Stimulated activated CD8-positive, alpha-beta memory T cell treated with anti-CD3 and anti-CD28 coated beads, Interleukin-7, amount 100 ng/mL, for 48 hours (primary cell): ENCODE measurements at regions not wholly inside any gene's neighbourhood (a gene's known extent, or its start where the extent isn't known, plus 50 kb on each side); places are given as distances from the start of the nearest gene placed in this dataset.
"Not testable (repeated sequence)": the region's sequence is repeated elsewhere in the genome, so short reads cannot be mapped to it uniquely, and the experiment has no call there.

ENCODE experiments used
- DNase-seq, 2 donors: peaks; one replicate each; pipeline ENCODE4 v3.0.0-alpha.2; 2020; ENCODE audit warnings: low read depth in 1 of 2; ENCODE audit errors: extremely low read depth in 1 of 2

DNA sequence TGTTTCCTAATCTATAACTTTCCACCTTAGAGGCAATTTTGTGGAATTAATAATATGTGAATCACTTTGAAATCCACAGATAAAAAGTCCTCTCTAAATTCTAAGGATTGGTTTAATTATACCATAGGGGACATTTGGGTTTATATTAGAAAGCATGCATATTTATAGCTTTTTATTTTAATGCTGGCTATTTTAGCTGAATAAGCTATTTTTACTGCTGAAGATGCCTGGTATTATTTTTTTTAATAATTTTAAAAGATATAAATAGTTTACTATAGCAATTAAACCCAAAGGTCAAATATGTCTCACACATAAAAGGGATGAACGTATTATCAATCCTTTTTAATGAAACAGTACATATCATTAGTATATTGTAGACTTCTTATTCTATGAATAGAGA lies 415.4 kb downstream of the MAGEB5 start:
- DNase-seq, result no peak

DNA sequence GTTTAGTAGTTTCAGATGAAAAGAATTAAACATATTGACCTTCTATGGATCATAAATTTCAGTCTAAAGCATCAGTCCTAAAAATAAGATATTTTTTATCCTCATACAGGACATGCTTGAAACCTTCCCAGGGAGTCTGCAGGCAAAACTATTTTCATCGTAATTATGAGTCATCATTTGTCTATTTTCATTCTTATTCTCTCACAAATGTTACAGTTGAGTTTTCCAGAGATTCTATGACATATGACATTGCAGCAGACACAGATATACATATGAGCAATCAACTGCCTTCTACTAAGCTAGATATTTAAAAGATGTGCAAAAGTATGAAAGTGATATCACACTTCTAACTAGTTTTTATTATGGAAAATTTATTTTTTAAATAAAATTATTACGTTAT lies 398.0 kb downstream of the MAGEB5 start:
- no peak for DNase-seq

DNA sequence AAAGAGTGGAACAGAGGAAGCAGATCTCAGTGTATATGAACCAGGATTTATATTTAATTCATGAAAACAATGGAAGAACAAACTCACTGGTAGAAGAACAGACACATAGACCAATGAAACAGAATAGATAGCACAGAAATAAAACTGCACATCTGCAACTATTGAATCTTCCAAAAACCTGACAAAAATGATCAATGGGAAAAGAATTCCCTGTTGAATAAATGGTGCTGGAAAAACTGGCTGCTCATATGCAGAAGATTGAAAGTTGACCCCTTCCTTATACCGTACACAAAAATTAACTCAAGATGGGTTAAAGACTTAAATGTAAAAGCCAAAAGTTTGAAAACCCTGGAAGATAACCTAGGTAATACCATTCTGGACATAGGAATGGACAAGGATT lies 391.0 kb downstream of the MAGEB5 start:
- DNase-seq, result no peak

DNA sequence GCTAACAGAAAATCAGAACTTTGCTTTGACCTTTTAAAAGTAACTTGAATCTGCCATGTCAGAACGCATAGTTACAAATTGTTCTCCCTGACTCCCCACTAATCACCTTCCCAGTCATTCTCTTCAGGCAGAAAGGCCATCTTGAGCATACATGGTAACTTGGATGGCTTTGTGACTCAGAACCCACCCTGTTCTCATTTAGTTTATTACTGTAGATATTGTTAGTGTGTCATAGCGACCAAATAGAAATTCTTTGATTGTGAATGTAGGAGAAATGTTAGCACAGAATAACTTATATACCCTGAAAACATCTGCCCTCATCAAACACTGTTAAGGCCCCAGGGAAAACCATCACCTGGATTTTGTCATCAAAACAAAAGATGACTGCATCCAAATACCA lies 382.0 kb downstream of the MAGEB5 start:
- DNase-seq, result no peak

DNA sequence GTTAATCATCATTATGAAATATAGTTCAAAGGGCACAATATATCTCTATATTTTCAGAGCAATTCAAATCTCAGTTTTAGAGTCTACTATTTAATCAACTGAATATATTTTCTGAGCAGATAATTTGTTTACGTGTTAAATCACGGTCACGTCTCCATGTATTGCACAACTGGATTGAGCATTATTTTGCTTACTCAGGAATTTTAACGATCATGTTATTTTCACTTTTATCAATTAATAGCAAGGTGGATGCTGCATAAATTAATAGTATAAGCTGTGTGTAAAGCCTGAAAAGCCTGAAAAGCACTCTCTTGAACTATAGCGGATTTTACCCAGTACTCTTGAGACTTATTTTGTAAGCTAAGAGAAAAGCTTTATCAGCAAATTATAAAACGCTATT lies 374.9 kb downstream of the MAGEB5 start:
- DNase-seq, result no peak

DNA sequence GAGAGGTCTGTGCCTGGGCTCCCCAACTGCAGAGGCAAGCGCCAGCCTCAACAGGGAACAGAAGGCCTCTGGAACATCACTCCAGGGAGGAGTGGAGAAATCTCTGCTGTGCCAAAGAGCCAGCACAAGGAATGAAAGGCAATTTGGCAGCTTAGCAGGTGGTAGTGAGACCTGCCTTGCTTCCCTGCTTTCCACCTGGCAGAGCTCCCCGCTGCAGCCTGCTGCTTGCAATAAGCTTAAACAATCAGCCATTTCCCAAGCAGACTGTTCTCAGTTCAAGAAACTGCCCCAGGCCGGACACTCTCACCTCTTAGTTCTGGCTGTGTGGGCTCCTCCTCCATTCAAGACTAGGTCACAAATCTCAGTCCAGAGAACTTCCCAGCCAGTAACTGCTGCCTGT lies 370.6 kb downstream of the MAGEB5 start:
- DNase-seq, result no peak

DNA sequence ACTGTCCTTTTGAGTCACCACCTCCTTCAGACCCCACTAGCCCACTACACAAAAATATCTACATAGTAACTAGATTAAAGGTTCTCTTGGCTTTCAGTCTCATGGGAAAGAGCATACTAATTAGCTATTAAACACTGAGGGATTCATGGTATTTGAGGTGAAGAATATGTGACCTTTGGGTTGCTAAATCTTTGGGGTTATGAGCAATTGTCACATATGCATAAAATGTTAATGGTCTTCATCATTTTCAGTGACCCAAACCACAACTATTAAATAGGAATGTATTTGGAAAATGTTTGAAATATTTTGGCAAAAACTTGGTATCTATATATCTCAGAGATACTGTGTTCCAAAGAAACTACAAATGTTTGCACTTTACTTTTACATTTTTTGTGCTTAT lies 365.1 kb downstream of the MAGEB5 start:
- no peak for DNase-seq

DNA sequence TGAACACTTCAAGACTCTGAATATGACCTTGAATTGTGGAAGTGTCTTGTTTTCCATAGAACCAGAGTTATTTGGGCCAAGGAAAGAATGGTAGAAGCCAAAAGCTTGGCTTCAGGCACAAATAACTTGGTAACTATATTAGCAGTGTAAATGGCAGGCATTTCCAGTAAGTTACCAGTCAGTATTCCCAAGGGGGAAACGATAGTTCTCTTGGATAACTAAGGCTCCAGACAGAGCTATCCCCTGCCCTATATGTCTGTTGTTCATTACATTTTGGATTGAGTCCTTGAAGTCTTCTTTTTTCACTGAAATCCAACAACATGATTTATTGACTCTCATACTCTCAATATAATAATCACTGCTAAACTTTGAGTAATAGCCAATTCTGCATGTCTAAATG lies 364.1 kb downstream of the MAGEB5 start:
- no peak for DNase-seq

DNA sequence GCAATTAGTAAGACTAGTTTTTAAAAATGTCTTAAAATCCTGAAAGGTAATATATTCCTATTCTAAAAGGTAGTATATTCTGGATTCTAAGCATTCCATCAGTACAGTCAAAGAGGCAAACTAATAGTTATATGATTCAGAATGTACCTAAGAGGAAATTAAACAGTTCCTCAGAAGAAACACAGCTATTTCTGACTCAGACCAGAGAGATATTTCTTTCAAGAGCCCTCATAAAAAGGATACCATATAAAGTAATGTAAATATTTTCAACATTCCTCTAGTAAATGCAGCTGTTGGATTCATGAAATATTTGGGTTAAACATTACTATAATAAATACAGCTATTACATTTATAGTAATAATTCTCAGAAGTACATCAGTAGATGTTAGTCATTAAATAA lies 358.3 kb downstream of the MAGEB5 start:
- no peak for DNase-seq

DNA sequence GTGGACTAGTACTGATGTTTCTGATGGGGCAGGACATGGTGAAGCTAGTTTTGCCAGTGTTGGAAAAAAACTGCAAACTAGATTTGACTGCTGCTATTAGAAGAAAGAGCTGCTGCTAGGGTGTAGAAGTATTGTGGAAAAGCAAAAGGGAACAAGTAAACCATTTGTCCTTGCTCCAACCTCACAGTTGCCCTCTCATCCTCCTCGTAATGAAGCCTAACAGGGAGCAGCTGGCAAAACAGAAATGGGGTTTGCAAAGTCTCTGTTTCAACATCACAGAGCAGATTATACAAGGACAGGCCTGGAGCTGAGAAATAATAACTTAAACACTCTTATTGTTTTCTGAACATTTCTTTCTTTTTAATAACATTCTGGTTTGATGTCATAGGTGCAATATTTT lies 346.2 kb downstream of the MAGEB5 start:
- DNase-seq, result no peak

DNA sequence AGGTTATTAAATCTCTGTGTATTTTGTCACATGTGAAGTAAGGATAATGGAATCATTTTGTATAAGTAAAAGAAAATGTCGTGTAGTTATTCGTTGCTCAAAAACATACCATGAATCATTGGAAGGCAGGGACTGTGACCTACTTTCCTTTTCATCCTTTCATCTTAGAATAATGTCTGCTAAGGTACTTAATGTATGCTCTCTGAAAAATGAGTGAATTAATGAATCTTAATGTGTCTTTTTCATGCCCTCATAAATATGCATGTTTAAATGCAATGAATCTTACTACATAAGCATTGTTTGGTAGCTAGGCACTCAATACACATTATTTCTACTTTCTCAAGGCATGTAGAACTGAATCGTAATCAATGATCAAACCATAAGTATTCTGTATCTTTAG lies 343.9 kb downstream of the MAGEB5 start:
- no peak for DNase-seq

DNA sequence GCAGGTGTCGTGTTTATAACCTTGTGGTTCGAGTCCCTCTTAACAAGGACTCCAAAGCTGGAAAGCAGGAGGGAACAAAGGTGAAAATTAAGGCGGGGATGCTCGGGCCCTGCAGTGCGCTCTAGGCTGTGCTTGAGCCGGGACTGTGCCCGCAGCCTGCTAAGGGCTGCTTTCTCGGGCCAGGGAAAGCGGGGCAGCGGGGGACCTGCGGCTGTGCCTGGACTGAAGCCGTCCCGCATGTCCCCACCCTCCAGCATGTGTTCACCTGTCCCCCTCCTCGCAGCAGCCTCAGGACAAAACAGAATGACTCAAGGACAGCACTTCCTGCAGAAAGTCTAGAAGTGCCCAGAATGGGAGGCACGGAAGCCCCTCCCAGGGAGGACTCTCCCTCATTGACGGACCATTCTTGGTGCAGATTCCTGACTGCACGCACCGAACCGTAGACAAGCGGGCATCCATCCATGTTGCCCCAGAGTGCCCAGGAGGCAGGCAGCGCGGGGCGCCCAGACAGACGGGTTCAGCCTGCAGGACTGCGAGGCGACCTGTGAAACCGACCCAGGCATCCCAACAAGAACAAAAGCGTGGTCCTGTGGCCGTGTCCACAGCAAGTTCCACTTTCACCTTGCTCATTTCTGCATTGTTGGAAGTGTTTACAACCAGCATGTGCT lies 342.9 kb downstream of the MAGEB5 start:
- no peak for DNase-seq

DNA sequence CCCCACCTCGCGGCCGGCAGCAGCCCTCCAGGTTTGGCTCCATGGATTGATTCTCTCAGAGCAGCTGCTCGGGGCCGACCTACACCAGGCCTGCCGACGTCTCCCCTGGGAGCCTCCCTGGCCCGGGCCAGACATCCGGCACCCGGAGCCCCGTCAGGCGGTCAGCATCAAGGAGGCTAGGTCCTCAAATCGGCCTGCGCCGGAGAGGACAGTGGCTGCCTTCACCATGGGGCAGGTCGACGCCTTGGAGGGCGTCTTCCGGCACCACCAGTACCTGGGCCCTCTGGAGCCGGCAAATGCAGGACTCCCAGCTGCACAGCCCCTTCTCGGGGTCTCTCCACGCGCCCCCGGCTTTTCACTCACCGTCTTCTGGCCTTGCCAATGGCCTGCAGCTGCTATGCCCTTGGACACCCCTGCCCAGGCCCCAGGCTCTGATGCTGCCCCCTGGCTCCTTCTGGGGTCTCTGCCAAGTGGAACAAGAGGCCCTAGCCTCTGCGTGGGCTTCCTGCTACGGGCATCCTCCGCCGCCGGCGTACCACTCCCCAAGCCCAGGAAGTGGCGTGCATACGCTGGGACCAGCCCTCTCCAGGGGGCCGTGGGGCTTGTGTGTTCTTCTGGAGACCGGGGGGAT lies 341.8 kb downstream of the MAGEB5 start:
- no peak for DNase-seq

DNA sequence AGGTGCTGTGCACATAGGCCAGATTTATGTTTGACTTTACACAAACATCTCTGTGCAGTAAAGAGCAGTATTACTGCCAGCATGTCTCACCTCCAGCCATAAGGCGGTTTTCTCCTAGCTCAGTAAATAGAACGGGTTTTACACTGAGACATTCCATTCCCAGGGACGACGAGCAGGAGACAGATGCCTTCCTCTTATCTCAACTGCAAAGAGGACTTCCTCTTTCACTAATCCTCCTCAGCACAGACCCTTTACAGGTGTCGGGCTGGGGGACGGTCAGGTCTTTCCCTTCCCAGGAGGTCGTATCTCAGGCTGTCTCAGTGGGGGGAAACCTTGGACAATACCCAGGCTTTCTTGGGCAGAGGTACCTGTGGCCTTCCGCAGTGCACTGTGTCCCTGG lies 309.8 kb downstream of the MAGEB5 start:
- DNase-seq, result not testable (repeated sequence)

DNA sequence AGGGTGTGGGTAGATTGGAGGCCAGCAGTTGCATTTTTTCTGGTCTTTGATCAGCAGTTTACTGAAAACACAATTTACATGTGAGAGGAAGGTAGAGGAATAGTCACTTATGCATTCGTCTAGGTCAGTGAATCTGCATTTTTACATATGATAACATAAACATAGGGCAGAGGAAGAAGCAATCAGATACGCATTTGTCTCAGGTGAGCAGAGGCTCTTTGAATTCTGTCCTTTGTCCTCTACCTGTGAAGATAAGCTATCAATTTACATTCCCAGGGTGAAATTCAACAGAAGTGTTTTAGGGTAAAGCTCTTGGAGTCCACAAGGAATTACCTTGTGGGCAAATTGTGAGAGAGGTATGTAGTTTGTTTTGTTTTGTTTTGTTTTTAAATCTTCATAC lies 306.5 kb downstream of the MAGEB5 start:
- no peak for DNase-seq

DNA sequence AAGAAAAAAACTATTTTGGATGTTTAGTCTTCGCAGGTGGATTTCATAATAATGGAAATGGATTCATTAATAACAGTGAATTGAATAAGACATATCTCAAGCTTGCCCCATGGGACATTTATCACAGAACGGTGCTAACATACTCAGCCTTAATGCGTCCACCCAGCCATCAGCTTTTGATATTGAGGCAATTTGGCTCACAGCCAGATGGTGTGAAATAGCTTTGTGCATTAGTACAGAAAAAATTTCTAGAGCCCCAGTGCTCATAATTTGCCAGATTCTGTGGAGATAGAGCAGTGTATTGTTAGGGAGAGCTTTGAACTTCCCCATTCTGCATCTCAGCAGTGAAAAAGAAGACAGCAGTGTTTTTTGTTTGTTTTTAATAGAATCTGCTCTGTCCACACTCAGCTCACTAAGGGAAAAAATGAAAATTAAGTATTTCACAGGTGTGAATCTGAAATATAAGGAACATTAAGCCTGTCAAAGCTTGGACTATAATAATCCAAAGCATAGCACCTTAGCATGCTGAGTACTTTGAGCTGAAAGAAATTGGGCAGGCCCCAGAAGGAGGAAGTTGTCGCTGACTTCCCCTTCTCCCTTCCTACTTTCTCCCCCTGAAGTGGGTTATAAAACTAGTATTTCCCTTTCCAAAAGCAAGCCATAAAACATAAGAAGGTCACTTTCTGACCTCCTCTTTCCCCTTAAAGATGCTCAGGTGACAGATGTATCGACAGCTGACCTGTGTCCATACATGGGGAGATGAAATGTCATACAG lies 295.8 kb downstream of the MAGEB5 start:
- DNase-seq, result no peak

DNA sequence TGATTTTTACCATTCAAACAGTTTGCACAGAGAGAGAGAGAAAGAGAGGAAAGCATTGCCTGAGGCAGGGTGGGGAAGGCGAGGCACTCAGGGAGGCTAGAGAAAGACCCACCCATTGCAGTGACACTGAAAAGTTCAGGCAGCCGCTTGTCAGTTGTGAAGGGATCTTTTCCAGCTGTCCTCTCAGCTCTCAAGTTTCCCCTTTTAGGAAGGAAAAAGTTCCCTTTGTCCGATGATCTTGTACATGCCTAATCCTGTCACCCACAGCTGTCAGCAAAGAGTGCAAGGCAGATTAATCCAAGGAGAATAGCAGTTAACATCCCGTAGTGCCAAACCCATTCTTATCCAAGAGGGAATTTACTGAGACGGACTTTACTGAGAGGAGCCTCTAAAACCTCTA lies 255.0 kb downstream of the MAGEB5 start:
- no peak for DNase-seq

DNA sequence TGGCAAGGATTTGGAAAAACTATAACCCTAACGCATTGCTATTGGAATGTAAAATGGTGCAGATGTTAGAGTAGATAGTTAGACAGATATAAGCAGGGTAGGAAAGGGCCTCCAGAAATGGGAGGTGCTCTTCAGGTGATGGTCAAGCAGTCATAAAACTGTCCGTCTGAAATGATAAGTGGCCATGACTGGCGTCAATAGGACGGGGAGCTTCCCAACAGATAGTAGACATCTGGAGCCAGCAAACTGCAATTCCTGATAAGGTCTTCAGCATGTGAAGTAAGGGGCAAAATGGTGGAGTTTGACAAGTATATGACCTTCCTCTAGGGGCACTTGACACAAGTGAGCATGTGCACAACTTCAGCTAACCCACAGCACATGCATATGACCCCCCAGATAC lies 250.4 kb downstream of the MAGEB5 start:
- DNase-seq, result no peak

DNA sequence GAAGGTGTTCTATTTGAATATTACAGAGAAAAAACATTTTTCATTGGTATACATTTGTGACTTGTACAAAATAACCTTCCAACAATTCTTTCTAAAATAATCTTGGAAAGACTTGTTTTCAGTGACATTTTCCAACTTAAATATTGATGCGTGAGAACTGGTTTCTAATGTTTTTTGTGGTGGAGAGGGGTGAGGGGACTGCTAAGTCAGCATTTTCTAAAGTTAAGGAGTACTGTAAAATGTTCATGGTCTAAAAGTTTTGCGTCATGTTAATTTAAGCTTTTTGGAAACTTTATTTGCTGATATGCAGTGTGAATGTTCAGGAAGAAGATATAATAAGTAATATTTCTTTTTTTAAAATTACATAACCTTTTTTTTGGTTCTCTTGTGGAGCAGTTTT lies 229.3 kb downstream of the MAGEB5 start:
- DNase-seq, result no peak

DNA sequence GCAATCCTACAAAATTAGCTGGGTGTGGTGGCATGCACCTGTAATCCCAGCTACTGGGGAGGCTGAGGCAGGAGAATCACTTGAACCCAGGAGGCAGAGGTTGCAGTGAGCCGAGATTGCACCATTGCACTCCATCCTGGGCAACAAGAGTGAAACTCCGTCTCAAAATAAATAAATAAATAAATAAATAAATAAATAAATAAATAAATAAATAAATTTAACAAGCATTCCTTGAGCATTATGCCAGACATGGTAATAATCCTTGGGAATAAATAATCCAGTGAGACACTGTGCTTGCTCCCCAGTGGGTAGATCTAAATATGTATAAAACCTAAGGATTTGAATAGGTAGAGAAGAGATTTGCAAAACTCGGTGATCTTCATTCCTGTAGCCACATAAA lies 228.4 kb downstream of the MAGEB5 start:
- DNase-seq, result not testable (repeated sequence)

DNA sequence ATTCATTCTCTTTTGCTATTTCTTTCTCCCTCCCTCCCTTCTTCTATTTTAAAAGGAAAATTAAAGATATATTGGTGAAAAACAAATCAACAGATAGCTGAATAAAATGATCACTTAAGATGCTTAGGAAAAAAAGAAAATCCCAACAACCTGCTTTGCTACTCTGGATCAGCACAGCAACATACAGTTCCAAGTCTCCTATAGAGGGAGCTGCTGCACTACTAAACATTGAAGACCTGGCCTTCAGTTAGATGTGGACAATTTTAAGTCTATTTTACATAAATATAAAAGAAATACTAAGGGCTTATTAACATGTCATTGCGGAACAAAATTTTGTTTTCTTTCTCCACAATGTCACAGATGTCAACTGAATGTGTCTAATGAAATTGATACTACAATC lies 226.4 kb downstream of the MAGEB5 start:
- no peak for DNase-seq

DNA sequence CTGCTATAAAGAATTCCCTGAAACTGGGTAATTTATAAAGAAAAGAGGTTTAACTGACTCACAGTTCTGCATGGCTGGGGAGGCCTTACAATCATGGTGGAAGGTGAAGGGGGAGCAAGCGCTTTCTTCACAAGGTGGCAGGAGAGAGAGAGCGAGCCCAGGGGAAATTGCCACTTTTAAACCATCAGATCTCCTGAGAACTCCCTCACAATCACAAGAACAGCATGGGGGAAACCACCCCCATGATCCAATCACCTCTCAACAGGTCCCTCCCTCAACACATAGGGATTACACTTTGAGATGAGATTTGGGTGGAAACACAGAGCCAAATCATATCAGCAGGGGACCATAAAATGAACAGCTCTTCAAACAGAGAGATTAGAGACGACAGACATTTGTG lies 198.6 kb downstream of the MAGEB5 start:
- no peak for DNase-seq
